HEK293T (cell line): ENCODE measurements at regions not wholly inside any gene's neighbourhood (a gene's known extent, or its start where the extent isn't known, plus 50 kb on each side); places are given as distances from the start of the nearest gene placed in this dataset.

Experiments
- BHLHE40 ChIP-seq: fragments of 450-650 bp; IDR thresholded peaks from 2 replicates; pipeline ENCODE4 v1.6.1; 2016; ENCODE audit warnings: mild to moderate bottlenecking, moderate library complexity, borderline replicate concordance
- ELF4 ChIP-seq: fragments of 450-650 bp; IDR thresholded peaks from 2 replicates; pipeline ENCODE4 v1.6.1; 2017; ENCODE audit warnings: antibody characterized with exemption
- FOXK2 ChIP-seq: fragments of 450-650 bp; IDR thresholded peaks from 2 replicates; pipeline ENCODE4 v1.6.1; 2016; ENCODE audit warnings: mild to moderate bottlenecking
- FOXM1 ChIP-seq: fragments of 450-650 bp; IDR thresholded peaks from 2 replicates; pipeline ENCODE4 v1.6.1; 2017; ENCODE audit warnings: mild to moderate bottlenecking, borderline replicate concordance
- HDGF ChIP-seq: fragments of 450-650 bp; IDR thresholded peaks from 2 replicates; pipeline ENCODE4 v1.6.1; 2017; ENCODE audit warnings: antibody characterized with exemption, borderline replicate concordance
- L3MBTL2 ChIP-seq: fragments of 450-650 bp; conservative IDR thresholded peaks from 2 replicates; pipeline ENCODE4 v1.6.1; 2016; ENCODE audit warnings: mild to moderate bottlenecking
- LEF1 ChIP-seq: fragments of 450-650 bp; IDR thresholded peaks from 2 replicates; pipeline ENCODE4 v1.6.1; 2017; ENCODE audit warnings: mild to moderate bottlenecking, borderline replicate concordance
- NFRKB ChIP-seq: fragments of 450-650 bp; IDR thresholded peaks from 2 replicates; pipeline ENCODE4 v1.6.1; 2016; ENCODE audit warnings: mild to moderate bottlenecking, moderate library complexity
- SP1 ChIP-seq: fragments of 450-650 bp; IDR thresholded peaks from 2 replicates; pipeline ENCODE4 v1.6.1; 2017
- SUZ12 ChIP-seq: fragments of 450-650 bp; IDR thresholded peaks from 2 replicates; pipeline ENCODE4 v1.6.1; 2016; ENCODE audit warnings: mild to moderate bottlenecking
- ZNF384 ChIP-seq: fragments of 450-650 bp; IDR thresholded peaks from 2 replicates; pipeline ENCODE4 v1.6.1; 2016

GRCh38 chr11:42265072-42265471 lies 805.6 kb upstream of the LRRC4C start:
- no peak for TF ChIP-seq NFRKB
- no peak for TF ChIP-seq SP1
- TF ChIP-seq FOXM1, result no peak
- TF ChIP-seq ZNF384, result no peak
- no peak for TF ChIP-seq BHLHE40
- no peak for TF ChIP-seq ELF4
- TF ChIP-seq LEF1, result no peak
- no peak for TF ChIP-seq L3MBTL2
- no peak for TF ChIP-seq FOXK2
- no peak for TF ChIP-seq SUZ12
- TF ChIP-seq HDGF, result no peak
